ENCODE measurements at regions not wholly inside any gene's neighbourhood (a gene's known extent, or its start where the extent isn't known, plus 50 kb on each side); places are given as distances from the start of the nearest gene placed in this dataset.
A peak's percentile ranks its signal among the peaks of the same experiment; 100 is the strongest.

DNA sequence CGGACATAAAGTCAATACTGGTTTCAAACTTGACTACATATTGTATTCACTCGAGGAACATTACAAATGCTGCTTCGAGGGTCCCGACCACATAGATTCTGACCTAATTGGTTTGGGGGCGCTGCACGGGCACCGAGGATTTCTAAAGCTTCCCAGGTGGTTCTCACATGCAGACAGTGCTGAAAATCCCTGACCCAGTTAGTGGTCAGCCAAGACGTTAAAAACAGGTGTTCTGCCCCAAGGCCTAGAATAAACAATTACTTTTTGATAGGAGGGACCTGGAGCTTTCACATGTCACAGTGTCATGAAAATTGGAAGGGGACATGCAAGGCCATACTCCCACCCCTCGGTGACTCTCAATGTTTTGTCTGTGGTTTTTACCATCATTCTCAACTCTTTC lies 368.9 kb downstream of the RNF144A start:
- no peak for DNase-seq

DNA sequence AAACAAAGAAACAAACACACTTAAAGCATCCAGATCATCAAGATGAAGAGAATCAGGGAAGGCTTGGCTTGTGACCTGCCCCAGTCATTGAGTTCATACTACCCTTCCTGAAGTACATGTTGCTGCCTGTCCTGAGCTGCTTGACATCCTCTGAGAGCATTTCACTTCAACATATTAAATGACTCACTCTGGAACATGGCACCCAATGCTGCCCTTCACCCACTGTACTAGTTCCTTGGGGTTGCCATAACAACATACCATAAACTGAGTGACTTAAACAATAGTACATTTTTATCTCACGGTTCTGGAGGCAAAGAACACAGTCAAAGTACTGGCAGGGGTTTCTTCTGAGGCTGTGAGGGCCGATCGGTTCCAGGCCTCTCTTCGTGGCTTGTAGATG lies 371.3 kb downstream of the RNF144A start:
- DNase-seq = no peak

DNA sequence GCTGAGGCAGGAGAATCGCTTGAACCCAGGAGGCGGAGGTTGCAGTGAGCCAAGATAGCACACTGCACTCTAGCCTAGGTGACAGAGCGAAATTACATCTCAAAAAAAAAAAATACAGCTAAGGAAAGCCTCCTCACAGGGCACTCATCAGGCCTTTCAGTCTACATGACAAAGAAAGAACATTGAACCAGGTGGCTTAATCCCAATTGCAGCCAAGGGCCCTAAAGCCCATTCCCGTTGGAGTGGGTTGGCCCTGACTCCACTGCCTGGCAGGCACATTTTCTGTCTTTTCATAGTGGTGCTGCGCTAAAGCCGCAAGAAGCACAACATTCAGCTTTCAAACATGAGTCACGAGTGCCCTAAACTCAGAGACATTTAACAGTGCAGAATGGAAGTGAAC lies 372.5 kb downstream of the RNF144A start:
- DNase-seq = no peak

DNA sequence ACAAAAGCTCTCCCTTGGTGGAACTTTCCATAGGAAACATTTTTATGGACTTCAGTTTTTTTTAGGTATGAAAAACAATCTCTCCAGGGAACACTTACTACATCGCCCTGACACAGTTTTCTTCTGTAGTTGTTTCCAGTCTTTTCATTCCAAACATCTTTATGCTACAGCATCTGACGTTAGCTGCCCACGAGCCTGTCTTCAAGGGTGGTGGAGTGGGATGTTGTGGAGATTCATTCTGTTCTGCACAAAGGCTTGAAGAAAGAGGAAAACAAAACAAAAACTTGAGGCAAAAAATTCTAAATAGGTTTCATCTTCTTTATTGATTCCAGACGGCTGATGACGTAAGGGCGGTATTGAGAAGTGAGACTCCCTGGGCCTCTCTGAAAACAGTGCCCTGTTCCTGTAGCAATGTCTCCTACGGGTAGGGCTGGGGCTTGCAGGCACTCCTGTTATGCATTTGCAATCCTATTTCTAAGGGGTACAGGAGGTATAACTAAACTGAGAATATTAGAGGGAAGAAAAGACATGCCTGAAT lies 375.0 kb downstream of the RNF144A start:
- DNase-seq = peak in 1 of 3 donors; percentile 9

DNA sequence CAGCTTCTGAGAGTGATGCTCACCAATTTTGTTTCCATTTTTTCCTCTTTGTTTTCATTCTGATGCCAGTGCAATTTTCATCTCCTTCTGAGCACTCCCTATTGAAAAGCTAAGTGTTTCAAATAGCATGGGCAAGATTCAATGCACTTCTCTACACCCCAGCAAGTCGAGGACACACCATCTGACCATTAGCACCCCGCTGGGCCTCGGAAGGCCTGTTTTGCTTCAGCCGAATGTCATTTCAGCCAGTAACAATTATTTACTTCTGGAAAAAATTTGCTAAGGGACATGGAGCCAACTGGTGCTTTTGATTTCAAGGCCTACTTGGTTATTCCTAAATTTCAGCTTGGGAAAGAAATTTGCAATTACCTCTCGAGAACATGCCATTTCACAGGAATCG lies 392.4 kb downstream of the RNF144A start:
- no peak for DNase-seq

DNA sequence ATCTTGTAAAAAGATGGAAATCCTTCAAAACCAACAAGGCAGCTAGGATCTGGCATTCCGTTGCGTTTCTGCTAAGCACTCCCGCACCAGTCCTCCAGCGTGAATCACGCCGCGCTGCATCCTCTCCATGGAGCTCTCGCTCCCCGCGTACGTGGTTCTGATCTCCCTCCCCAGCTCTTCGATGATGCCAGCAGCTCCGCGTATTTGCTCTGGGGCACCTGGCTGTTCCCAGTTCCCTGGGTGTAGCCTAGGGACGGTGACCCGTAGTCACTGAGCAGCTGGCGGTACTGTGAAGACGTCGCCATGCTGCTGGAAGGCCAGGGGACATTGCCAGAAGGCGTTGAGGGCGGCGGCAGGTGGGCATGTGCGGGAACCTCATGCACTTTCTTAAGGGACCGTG lies 407.5 kb downstream of the RNF144A start:
- DNase-seq = no peak

DNA sequence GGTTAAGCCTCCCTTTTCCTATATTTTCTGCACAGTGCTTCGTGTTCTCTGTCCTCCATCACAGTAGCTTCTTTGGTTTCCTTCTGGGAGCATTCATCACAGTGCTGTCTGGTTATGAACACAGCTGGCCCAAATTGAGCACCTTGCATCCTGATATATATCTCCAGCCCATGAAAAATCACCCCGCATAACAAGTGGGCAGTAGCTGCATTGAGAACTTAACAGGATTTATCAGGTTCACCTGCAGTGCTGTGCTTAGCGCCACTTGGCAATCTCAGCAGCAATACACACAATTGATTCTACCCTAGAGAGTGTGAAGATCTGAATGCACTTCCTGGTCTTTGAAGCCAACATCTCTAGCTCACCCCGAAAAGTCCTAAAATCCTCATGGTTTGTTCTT lies 408.0 kb downstream of the RNF144A start:
- DNase-seq = no peak

DNA sequence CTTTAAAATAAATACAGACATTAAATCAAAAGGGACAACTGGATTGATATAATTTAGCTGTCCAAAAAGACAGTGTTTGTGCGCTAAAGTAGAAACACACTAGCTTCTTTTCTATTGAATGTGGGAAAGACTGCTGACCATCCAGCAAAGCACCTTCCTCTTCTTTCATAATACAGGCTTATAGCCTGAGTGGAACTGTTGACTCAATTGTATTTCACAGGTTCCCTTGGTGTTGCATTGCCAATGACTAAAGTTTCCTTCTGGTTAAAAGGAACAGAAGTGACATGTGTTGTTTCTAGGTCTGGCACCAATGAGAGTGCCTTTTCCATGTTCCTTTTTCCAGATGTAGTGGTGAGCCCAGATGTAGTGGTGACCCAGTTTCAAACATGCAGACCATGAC lies 412.3 kb downstream of the RNF144A start:
- DNase-seq = no peak

DNA sequence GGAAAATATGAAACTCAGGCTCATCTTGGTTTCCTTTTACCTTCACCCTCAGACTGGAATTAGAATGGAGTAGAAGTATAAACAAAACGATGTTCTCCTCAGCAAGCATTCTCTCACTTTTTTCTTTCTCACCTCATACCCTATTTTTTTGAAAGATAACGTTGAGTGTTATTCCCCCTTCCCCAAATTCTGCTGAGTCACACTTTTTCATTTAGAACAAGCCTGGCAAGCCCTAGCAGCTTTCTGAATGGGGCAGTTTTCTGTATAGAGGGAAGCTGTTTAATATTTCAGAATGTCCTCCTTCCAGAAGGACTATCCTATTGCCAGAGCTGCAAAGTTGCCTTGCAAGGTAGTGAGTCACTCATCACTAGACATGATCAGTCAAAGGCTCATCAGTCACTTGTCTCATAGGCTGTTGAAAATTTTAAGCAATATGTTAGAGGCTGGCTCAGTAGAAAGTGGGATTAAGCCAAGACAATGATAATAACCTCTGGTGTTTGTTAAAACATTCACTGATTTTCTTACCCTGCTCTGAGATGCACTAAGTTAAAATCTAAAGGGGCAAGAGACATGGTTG lies 416.1 kb downstream of the RNF144A start:
- DNase-seq = no peak

DNA sequence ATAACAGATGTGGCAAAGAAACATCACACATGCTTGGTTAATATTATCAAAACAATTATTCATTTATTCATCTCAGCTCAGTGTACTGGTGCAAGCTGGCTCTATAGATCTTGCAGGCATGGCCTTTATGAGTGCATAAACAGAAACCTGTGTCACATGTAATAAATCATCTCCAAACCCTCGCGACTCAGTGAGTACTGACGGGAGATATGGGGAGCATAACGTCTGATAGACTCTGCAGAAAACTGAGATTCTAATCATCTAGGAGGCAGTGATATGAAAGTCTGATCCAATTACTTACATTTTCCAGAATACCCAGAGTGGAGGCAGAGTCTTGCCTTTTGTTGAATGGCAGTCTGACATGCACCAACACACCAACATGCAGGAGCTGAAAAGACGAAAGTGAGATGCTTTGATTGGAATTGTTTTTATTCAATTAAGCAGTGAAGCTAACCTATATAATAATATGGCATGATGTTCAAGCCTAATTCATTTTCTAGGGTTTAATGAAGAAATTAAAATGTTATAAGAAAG lies 416.8 kb downstream of the RNF144A start:
- DNase-seq = no peak

DNA sequence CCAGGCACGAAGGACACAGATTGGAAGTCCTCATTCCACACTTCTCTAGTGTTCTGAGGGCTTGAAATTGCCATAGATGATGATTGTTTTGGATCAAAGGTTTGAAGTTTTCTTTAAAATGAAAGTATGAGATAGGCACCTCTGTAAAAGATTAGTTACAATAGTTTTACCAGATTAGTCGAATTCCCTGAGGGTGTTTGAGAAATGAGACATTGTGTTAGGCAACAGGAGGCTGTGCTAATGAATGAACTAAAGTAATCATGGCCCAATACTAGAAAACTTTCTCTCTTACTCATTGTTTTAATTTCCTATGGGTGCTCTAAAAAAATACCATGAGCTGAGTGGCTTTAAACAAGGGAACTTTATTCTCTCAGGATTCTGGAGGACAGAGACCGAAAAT lies 421.7 kb downstream of the RNF144A start:
- no peak for DNase-seq

DNA sequence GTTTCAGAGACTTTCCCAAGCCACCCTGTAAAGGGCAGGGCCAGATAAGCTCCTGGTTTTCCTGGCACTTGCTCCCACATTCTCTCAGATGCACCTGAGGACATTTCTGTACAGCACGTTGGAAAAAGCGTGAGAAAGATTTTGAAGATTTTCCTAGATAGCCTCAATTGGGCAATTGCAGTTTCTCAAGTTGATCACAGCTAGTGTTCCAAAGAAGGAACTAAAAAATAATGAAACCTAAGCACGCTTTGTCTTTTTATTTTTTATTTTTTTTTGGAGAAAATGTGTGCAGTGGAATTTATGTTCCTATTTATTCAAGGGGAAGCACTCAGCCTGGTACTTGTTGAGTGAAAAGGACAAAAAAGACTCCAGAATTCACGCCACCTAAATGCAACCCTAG lies 429.1 kb downstream of the RNF144A start:
- no peak for DNase-seq

DNA sequence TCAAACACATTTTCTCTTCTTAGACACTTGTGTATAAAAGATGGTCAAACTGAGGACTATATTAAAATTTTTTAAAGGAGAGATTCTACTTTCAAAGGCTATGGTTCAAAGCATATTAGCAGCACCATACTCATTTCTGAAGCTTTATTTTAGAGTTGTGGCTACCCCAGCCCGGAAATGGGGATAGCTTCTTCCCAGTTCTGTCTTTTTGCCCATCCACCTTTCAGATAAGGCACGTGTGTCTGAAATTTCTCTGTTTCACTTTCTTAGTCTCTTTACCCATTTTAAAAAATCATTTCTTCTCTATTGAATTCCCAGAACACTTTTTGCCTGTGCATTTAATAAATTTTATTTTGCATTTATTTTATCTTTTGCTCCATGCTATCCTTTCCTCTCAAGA lies 431.5 kb downstream of the RNF144A start:
- DNase-seq = no peak

DNA sequence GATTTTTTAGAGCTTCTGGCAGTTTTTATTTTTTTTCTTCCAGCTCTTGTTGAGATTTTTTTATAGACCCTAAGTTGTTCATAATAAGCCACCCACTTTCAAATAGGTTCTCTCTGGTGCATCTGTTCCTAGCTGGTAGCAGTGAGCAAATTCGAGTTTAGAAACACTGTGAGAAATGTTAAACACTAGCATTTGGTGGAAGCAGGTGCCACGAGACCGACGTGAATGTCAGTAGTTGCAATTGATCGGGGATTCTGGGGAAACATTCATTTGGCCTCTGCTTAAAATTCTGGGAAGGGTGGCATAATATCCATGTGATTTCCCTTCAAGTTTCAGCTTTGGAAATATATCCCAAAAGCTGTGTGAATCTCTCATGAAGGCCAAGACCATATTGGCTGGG lies 435.0 kb downstream of the RNF144A start:
- DNase-seq = no peak

DNA sequence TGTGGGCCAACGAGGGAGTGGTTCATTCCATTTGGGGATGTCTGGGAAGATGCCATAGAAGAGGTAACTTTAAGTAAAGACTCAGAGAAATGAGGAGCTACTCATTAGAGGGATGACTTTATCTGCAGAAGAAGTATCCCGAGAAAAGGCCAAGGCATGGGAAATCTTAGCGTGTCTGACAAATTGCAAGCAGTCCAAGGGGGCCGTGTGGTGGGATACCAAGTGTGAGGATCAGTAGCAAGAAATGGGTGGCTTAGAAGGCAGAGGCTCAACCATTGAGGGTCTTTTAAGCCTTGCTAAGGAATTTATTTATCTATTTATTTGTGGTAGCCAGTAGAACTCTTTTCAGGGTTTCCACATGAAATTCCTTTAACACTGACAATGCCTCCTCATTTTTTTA lies 436.4 kb downstream of the RNF144A start:
- DNase-seq = no peak

DNA sequence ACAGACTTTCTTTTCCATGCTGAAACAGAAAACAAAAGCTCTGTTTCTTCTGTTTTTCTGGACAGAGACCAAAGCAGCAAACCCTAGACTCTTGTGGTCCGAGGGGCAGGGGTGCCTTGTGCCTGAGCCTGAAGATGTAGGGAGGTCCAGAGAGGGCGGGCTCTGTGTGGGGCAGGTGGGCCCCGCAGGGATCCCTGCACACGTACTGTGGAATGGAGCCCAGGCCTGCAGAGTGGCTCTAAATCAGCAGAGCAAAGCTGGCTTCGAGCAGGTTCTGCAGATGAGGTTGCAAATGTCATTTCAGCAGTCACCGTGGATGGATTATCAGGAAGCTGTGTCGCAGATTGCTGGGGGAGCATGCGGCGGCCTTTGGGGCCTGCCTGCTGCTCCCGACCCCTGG lies 438.6 kb downstream of the RNF144A start:
- no peak for DNase-seq

DNA sequence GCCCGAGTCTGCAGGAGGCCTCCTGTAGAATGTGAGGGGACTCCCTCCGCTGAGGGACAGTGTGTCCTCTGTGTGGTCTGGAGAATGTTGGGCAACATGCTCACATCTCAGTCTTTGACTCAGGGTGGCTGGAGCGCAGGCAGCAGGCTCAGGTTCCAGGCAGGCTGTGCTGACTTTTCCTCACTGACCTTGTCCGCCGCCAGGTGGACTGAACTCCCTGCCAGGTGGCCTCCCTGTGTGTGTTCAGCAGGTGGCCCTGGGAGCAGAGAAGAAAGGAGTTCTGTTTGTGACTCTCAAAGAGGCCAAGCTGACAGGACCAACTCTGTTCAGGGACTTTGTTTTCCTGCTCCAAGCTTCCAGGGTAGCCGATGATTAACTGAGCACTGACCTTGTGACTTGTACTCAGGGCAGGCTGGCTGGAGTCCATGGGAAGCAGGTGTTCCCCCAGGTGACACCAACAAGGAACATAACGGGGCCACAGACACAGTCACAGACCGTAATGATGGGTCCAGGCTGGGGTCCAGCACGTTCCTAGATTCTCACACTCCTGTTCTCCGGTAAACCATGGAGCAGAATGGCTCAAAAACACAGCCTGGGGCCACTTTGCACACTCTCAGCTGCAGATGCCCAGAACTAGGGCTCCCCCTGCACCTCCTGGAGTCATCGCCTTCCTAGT lies 439.8 kb downstream of the RNF144A start:
- no peak for DNase-seq

DNA sequence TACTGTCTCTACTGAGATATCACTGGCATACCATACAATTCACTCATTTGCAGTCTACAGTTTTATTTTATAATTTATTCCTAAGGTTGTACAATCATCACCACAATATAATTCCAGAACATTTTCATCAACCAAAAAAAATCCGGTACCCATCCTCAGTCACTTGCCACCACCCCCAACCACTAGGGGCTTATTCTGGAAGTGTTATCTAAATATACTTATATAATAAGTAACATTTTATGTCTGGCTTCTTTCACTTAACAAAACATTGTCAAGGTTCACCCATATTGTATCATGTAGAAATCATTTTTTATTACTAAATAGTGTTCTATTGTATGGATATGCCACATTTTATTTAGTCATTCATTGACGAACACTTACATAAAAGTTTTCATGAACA lies 440.8 kb downstream of the RNF144A start:
- DNase-seq = no peak

DNA sequence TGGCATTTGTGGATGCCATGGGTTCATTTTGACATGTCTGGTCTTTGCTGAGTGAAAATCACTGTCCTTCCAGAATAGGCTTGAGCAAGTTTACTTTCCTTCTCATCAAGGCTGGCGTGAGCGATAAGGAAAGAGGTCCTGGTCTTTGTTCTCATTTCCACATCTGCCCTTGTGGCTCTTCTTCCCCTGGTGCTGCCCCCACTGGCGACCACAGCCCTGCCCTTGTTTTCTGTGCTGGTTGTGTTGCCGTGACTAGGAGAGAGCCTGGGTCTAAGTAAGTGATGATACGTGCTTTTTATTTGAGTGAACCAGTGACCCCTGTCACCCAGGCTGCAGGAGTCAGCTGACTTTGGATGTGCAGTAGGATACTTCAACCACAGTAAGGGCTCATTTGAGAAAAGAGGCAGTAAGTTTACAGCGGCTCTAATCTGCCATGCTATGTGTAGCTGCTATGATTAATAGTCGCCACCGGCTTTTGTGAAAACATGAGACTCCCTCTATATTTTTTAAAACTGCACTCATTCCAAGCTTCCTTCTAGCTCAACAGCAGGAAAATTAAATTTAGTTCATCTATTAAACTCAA lies 441.7 kb downstream of the RNF144A start:
- no peak for DNase-seq

DNA sequence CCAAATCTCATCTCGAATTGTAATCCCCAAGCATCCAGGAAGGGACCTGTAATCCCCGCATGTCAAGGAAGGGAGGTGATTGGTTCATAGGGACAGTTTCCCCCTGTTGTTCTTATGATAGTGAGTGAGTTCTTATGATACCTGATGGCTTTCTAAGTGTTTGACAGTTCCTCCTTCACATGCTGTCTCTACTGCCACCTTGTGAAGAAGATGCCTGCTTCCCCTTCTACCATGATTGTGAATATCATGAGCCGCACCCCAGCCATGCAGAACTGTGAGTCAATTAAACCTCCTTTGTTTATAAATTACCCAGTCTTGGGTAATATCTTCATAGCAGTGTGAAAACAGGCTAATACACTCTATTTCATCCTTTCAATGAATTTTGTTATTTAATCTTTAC lies 446.7 kb downstream of the RNF144A start:
- DNase-seq = no peak

DNA sequence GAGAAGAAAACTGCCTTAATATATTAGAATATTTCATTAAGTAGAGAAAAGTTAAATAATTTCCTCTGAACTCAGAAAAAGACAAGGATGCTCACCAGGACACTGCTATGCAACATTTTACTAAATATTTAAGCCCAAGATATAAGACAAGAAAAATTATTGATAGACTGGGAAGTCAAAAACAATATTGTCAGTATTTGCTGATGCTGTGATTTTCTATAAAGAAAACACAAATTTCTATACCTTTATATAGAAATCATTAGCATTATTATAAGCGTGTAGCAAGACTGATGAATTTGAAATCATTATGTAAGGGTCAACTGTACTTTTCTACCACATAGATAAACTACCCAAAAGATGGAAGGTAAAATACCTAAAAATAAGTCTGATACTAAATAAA lies 451.0 kb downstream of the RNF144A start:
- no peak for DNase-seq

DNA sequence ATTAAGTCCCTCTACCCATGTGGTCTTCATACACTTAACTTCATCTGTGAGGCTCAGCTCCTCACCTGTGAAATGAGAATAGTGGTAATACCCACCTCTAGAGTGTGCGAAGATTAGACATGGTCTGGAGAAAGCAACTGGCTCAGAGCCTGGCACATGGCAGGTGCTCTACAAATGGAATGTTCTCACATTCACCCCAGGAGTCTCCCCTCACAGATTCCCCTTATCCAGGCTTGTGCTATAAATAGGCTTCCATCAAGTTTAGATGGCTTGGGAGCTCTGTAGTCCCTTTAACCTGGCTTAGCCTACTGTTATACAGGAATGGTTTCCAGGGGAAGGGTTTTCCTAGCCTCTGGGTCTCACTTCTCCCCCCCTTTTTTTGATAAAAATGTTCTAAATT lies 455.9 kb downstream of the RNF144A start:
- peak in 1 of 3 donors; percentile 5 for DNase-seq

DNA sequence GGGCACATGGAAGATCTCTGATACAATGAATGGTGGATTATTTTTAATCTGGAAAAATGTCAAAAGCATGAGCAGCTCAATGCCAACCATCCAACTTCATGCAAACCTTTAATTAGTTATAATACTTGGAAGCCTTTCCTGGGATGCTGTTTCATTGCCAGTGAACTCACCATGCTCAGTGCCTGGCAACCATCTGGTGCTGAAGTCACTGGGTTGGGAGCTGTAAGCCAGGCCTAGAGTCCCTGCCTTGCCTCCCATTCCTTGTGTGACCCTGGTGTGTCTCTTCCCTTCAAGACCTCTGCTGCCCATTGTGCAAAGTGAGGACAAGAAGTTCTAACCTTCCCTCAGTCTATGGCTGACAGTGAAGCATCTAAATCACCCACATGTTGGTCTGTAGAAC lies 458.7 kb downstream of the RNF144A start:
- DNase-seq = no peak
